GM18517 (cell line): ENCODE measurements at regions not wholly inside any gene's neighbourhood (a gene's known extent, or its start where the extent isn't known, plus 50 kb on each side); places are given as distances from the start of the nearest gene placed in this dataset.

Experiments used
- ATAC-seq: cut with Tn5 transposase; IDR thresholded peaks from one replicate; pipeline ENCODE4 v1.9.1; 2021; ENCODE audit warnings: mild to moderate bottlenecking, moderate library complexity; ENCODE audit not compliant: unreplicated experiment

- ATAC-seq, result no peak
Measured at GRCh38 chr14:62244221-62244620, 482.0 kb downstream of the SNAPC1 start.

GRCh38 chr14:62247266-62247665 lies 485.0 kb downstream of the SNAPC1 start:
- ATAC-seq, result no peak

GRCh38 chr14:62251237-62251636 lies 489.0 kb downstream of the SNAPC1 start:
- no peak for ATAC-seq

GRCh38 chr14:62253171-62253570 lies 491.0 kb downstream of the SNAPC1 start:
- no peak for ATAC-seq

GRCh38 chr14:62253911-62254310 lies 491.7 kb downstream of the SNAPC1 start:
- ATAC-seq, result no peak

GRCh38 chr14:62269204-62269603 lies 507.0 kb downstream of the SNAPC1 start:
- ATAC-seq, result no peak

GRCh38 chr14:62270236-62270635 lies 508.0 kb downstream of the SNAPC1 start:
- ATAC-seq, result no peak

- ATAC-seq, result no peak
Measured at GRCh38 chr14:62280366-62280765, 518.1 kb downstream of the SNAPC1 start.

- no peak for ATAC-seq
Measured at GRCh38 chr14:62283837-62284236, 521.6 kb downstream of the SNAPC1 start.

GRCh38 chr14:62289471-62289870 lies 527.3 kb downstream of the SNAPC1 start:
- no peak for ATAC-seq

GRCh38 chr14:62301080-62301479 lies 538.9 kb downstream of the SNAPC1 start:
- no peak for ATAC-seq

GRCh38 chr14:62301911-62302310 lies 539.7 kb downstream of the SNAPC1 start:
- no peak for ATAC-seq

- no peak for ATAC-seq
Measured at GRCh38 chr14:62303437-62303836, 541.2 kb downstream of the SNAPC1 start.

- ATAC-seq, result no peak
Measured at GRCh38 chr14:62304257-62304656, 542.0 kb downstream of the SNAPC1 start.

- ATAC-seq, result no peak
Measured at GRCh38 chr14:62307844-62308243, 545.6 kb downstream of the SNAPC1 start.

GRCh38 chr14:62308316-62308715 lies 546.1 kb downstream of the SNAPC1 start:
- ATAC-seq, result no peak

GRCh38 chr14:62308891-62309290 lies 546.7 kb downstream of the SNAPC1 start:
- no peak for ATAC-seq

- ATAC-seq, result no peak
Measured at GRCh38 chr14:62313212-62313611, 551.0 kb downstream of the SNAPC1 start.

- ATAC-seq, result no peak
Measured at GRCh38 chr14:62314221-62314620, 552.0 kb downstream of the SNAPC1 start.

GRCh38 chr14:62314871-62315270 lies 552.7 kb downstream of the SNAPC1 start:
- ATAC-seq, result no peak

- no peak for ATAC-seq
Measured at GRCh38 chr14:62315631-62316030, 553.4 kb downstream of the SNAPC1 start.

- ATAC-seq, result no peak
Measured at GRCh38 chr14:62322216-62322615, 560.0 kb downstream of the SNAPC1 start.

- no peak for ATAC-seq
Measured at GRCh38 chr14:62329427-62329826, 567.2 kb downstream of the SNAPC1 start.

GRCh38 chr14:62347562-62348011 lies 585.4 kb downstream of the SNAPC1 start:
- no peak for ATAC-seq
